ENCODE measurements at regions not wholly inside any gene's neighbourhood (a gene's known extent, or its start where the extent isn't known, plus 50 kb on each side); places are given as distances from the start of the nearest gene placed in this dataset.

DNA sequence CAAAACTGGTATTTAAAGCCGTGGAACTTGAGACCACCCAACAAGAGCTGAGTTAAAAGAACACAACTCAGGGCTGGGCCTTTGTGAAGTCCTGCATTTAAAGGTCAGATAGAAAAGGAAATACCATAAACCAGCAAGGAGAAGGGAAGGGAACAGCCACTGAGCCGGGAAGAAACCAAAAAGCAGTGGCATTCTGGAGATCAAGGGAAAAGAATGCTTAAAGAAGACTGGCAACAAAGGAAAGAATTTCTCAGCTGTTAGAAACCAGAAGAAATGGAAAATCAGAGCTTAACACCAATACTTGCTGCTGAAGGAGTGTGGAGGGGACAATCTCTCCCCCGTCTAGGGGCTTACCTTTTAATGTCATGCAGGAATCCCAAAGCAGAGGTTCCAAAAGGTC lies 247.4 kb upstream of the CHRNA7 start:
- no peak for DNase-seq (ENCODE audit: low spot score)
- H3K4me1 ChIP-seq (ENCODE audit: insufficient read depth, low read length): no peaks in the 10 kb centered on the region
- intact Hi-C loops (cut with micrococcal nuclease; ENCODE audit: unreplicated experiment): no loop called here
- H3K27ac ChIP-seq (ENCODE audit: extremely low read length, insufficient read depth, low read length): no peak overlapping the region
- H3K4me3 ChIP-seq (replicated peaks in 1 of 3; ENCODE audit: insufficient read depth in 1 of 3, low read depth in 2 of 3, low read length in 3 of 3): no peak overlapping the region
- TF ChIP-seq POGK (CRISPR knock-in tag; conservative IDR thresholded peaks at IDR 0.05) (no peak), NFE2L2 (IDR thresholded peaks at IDR 0.05; ENCODE audit: low read length) (no peak), ZC3H4 (CRISPR knock-in tag; IDR thresholded peaks at IDR 0.05; ENCODE audit: borderline replicate concordance) (no peak), ZNF354B (CRISPR knock-in tag; IDR thresholded peaks at IDR 0.05) (no peak), TCF7L2 (IDR thresholded peaks at IDR 0.05; ENCODE audit: low read depth, low read length) (no peak), AKAP8 (CRISPR knock-in tag; IDR thresholded peaks at IDR 0.05) (no peak), RXRA (CRISPR knock-in tag; IDR thresholded peaks at IDR 0.05) (no peak), NFRKB (IDR thresholded peaks at IDR 0.05) (no peak), ZNF547 (CRISPR knock-in tag; IDR thresholded peaks at IDR 0.05) (no peak)
- TF ChIP-seq, protein P1, sequence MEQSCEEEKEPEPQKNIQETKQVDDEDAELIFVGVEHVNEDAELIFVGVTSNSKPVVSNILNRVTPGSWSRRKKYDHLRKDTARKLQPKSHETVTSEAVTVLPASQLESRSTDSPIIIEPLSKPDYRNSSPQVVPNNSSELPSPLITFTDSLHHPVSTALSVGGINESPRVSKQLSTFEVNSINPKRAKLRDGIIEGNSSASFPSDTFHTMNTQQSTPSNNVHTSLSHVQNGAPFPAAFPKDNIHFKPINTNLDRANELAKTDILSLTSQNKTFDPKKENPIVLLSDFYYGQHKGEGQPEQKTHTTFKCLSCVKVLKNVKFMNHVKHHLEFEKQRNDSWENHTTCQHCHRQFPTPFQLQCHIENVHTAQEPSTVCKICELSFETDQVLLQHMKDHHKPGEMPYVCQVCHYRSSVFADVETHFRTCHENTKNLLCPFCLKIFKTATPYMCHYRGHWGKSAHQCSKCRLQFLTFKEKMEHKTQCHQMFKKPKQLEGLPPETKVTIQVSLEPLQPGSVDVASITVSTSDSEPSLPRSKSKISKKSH (CRISPR knock-in tag; IDR thresholded peaks at IDR 0.05; ENCODE audit: borderline replicate concordance): no peak
- TF ChIP-seq, protein P2, sequence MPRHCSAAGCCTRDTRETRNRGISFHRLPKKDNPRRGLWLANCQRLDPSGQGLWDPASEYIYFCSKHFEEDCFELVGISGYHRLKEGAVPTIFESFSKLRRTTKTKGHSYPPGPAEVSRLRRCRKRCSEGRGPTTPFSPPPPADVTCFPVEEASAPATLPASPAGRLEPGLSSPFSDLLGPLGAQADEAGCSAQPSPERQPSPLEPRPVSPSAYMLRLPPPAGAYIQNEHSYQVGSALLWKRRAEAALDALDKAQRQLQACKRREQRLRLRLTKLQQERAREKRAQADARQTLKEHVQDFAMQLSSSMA (CRISPR knock-in tag; IDR thresholded peaks at IDR 0.05): no peak
- no peak overlapping the region for H2AFZ ChIP-seq (ENCODE audit: low read length)
- POLR2A ChIA-PET: no interaction called here
- 0% methylated on average over 3 of the region's 3 CpGs for WGBS (ENCODE audit: low lambda C conversion rate)
- no peak overlapping the region for H3K4me2 ChIP-seq (ENCODE audit: low read depth, low read length)
- peaks cover 3 to 12% of the 10 kb centered on the region in 2 experiments; a peak in 4 of 5 replicates for H3K27me3 ChIP-seq (ENCODE audit: control insufficient read depth in 1 of 2, insufficient read depth in 2 of 2, low read length in 2 of 2)
- no peak for ATAC-seq
- in situ Hi-C loops (cut with HindIII; ENCODE audit: extremely low pct_ligation_motif_present, low pct_unique_long_range_greater_than_20kb): no loop called here
- H3K79me2 ChIP-seq (ENCODE audit: insufficient read depth, low read length): no peaks in the 10 kb centered on the region
- no TSS peak for BruUV-seq (replicated peaks)
- H4K20me1 ChIP-seq (ENCODE audit: insufficient read depth, low read length): no peaks in the 10 kb centered on the region
- FAIRE-seq: no peak
- H3K9ac ChIP-seq (ENCODE audit: insufficient read depth, low read depth, low read length): no peak overlapping the region
- H3K36me3 ChIP-seq (replicated peaks in 1 of 2; ENCODE audit: control insufficient read depth in 1 of 2, insufficient read depth in 2 of 2, low read length in 2 of 2): no peaks in the 10 kb centered on the region
- no peaks in the 10 kb centered on the region for H3K9me3 ChIP-seq (ENCODE audit: low read length)
- CTCF ChIA-PET (ENCODE audit: low intra/inter-chr PET ratio, low total read pairs): no interaction called here

Measured in HepG2 (cell line).